CD4-positive, alpha-beta T cell (primary cell): ENCODE measurements at regions not wholly inside any gene's neighbourhood (a gene's known extent, or its start where the extent isn't known, plus 50 kb on each side); places are given as distances from the start of the nearest gene placed in this dataset.

Experiments
- ATAC-seq: fragments of 200-7000 bp; cut with Tn5 transposase; one replicate; pipeline ENCODE4 v1.10.0; 2022; ENCODE audit warnings: mild to moderate bottlenecking; ENCODE audit not compliant: poor library complexity
- CTCF ChIA-PET: fragments of 350-600 bp; sonication (Branson Sonifier 250); formaldehyde crosslinking; loops from one replicate; lab custom pipeline; 2021; ENCODE audit warnings: antibody characterized with exemption, inconsistent platforms; lab: Charles Lee
- POLR2A ChIA-PET: fragments of 350-600 bp; sonication (Branson Sonifier 250); formaldehyde crosslinking; loops from one replicate; lab custom pipeline; 2021; ENCODE audit warnings: antibody characterized with exemption, inconsistent platforms; lab: Charles Lee
- DNase-seq, 14 experiments: peaks; one replicate each; pipeline ENCODE4 v3.0.0-alpha.2; 2013 to 2020; ENCODE audit warnings: mixed read lengths in 2 of 14
- H3K27ac ChIP-seq, 2 donors: one replicate each; pipeline versions ENCODE4 v1.5.1 to v1.7.0; 2013; ENCODE audit warnings: low read length in 2 of 2, low read depth in 1 of 2, mild to moderate bottlenecking in 1 of 2
- H3K27me3 ChIP-seq, 2 experiments: 1 replicate in 1 of 2; 2 replicates in 1 of 2; pipeline versions ENCODE4 v1.6.1 to v1.7.0; 2013; ENCODE audit warnings: low read length in 2 of 2, control low read depth in 1 of 2, mild to moderate bottlenecking in 1 of 2, moderate library complexity in 1 of 2; ENCODE audit not compliant: insufficient read depth in 2 of 2, control insufficient read depth in 1 of 2
- H3K36me3 ChIP-seq: one replicate; pipeline ENCODE4 v1.6.1; 2013; ENCODE audit warnings: low read length, control low read depth; ENCODE audit not compliant: insufficient read depth
- H3K4me1 ChIP-seq: one replicate; pipeline ENCODE4 v1.6.1; 2013; ENCODE audit warnings: low read length, control low read depth; ENCODE audit not compliant: insufficient read depth
- H3K4me3 ChIP-seq: one replicate; pipeline ENCODE4 v1.5.1; 2013; ENCODE audit warnings: mild to moderate bottlenecking, low read length, moderate library complexity
- H3K9me3 ChIP-seq, 2 experiments: 1 replicate in 1 of 2; 2 replicates in 1 of 2; pipeline versions ENCODE4 v1.6.1 to v1.7.0; 2013; ENCODE audit warnings: low read length in 2 of 2, mild to moderate bottlenecking in 2 of 2, control low read depth in 1 of 2, moderate library complexity in 1 of 2; ENCODE audit not compliant: control insufficient read depth in 1 of 2, insufficient read depth in 1 of 2
- H3K27ac Mint-ChIP-seq: one replicate; pipeline ENCODE4 v1.8.0; 2020; ENCODE audit warnings: mixed read lengths
- H3K27me3 Mint-ChIP-seq: one replicate; pipeline ENCODE4 v1.8.0; 2021; ENCODE audit warnings: mixed read lengths
- H3K36me3 Mint-ChIP-seq: one replicate; pipeline ENCODE4 v1.8.0; 2021; ENCODE audit warnings: low read depth, mixed read lengths
- H3K4me1 Mint-ChIP-seq: one replicate; pipeline ENCODE4 v1.8.0; 2021; ENCODE audit warnings: low read depth, mixed read lengths
- H3K4me3 Mint-ChIP-seq: one replicate; pipeline ENCODE4 v1.8.0; 2020; ENCODE audit warnings: mild to moderate bottlenecking, mixed read lengths
- H3K9me3 Mint-ChIP-seq: one replicate; pipeline ENCODE4 v1.8.0; 2020; ENCODE audit warnings: mixed read lengths
- CTCF ChIP-seq: fragments of 200-600 bp; IDR thresholded peaks from one replicate; pipeline ENCODE4 v1.8.0; 2022; ENCODE audit warnings: antibody characterized with exemption, mild to moderate bottlenecking
- intact Hi-C, 2 experiments: fragments of 100-400 bp; cut with DNase I in 1 of 2; cut with micrococcal nuclease in 1 of 2; formaldehyde crosslinking; loops; one replicate each; pipeline versions ENCODE4 v1.15.1 to v1.9.0; 2023 to 2025; cut with DNase I, micrococcal nuclease

- no peak overlapping the region for H3K4me3 Mint-ChIP-seq
- H3K27ac Mint-ChIP-seq = no peak overlapping the region
These were observed 258.4 kb downstream of the CD83 start for GRCh38 chr6:14375930-14376329.

GRCh38 chr6:14379568-14379967 is 262.0 kb downstream of the CD83 start:
- Histone ChIP-seq H3K27ac (no peak overlapping the region), H3K4me1 (peaks cover 6% of the 10 kb centered on the region), H3K4me3 (no peak overlapping the region), H3K36me3 (no peaks in the 10 kb centered on the region), H3K9me3 (no peaks in the 10 kb centered on the region), H3K27me3 (no peaks in the 10 kb centered on the region)
- Mint-ChIP-seq H3K27ac (no peak overlapping the region), H3K4me3 (no peak overlapping the region), H3K27me3 (no peaks in the 10 kb centered on the region), H3K4me1 (peaks cover 18% of the 10 kb centered on the region), H3K36me3 (no peaks in the 10 kb centered on the region), H3K9me3 (peaks cover 3% of the 10 kb centered on the region)
- intact Hi-C loops = no loop called here
- ATAC-seq (no peak), DNase-seq (no peak)
- no peak for TF ChIP-seq CTCF
- POLR2A ChIA-PET = no interaction called here
- CTCF ChIA-PET = no interaction called here

More at GRCh38 chr6:14375930-14376329, 258.4 kb downstream of the CD83 start:
- no peaks in the 10 kb centered on the region for H3K9me3 ChIP-seq
- H3K4me1 Mint-ChIP-seq = peaks cover 30% of the 10 kb centered on the region
- peaks cover 3% of the 10 kb centered on the region for H3K9me3 Mint-ChIP-seq
- no peaks in the 10 kb centered on the region for H3K27me3 ChIP-seq
- intact Hi-C loops = no loop called here
- H3K27ac ChIP-seq = no peak overlapping the region
- no peak for TF ChIP-seq CTCF
- no peaks in the 10 kb centered on the region for H3K36me3 Mint-ChIP-seq
- ChIA-PET POLR2A (no interaction called here), CTCF (no interaction called here)
- DNase-seq = no peak
- no peaks in the 10 kb centered on the region for H3K36me3 ChIP-seq
- peaks cover 6% of the 10 kb centered on the region for H3K4me1 ChIP-seq
- no peak overlapping the region for H3K4me3 ChIP-seq
- no peak for ATAC-seq
- H3K27me3 Mint-ChIP-seq = no peaks in the 10 kb centered on the region

DNA sequence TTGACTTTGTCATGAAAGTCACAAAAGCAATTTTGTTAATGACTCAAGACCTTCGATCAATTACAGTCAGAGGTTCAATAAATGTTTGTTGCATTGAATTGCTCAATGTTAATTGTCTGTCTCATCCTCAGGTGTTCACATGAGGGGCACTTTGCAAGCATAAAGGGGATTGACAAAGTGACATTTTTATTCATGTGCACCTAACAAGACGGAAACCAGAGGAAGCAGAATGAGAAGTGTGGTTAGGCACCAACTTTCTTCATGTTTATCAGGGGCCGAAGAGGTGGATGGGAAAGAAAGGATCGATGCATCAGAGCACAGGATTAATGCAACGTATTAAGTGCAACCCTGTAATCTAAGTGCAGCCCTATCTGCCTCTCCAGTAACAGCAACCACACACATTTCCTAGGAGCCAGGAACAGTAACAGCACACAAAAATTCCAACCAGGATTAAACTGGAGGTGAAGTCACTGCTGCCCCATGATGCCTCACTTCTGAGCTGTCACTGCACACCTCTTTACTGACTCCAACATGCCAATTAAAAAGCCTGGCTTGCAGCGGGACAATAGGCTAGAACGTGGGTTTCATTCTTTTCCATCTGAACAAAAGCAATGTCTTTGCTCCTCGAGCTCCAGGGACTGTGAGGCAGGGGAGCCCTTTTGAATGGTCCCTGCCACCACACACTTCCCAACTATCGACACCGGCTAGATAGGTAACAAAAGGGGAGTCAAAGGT is 262.7 kb downstream of the CD83 start:
- ATAC-seq (no peak), DNase-seq (no peak)
- intact Hi-C loops = no loop called here
- Histone ChIP-seq H3K4me3 (no peak overlapping the region), H3K36me3 (no peaks in the 10 kb centered on the region), H3K9me3 (no peaks in the 10 kb centered on the region), H3K27ac (no peak overlapping the region), H3K4me1 (peaks cover 6% of the 10 kb centered on the region), H3K27me3 (no peaks in the 10 kb centered on the region)
- H3K4me1 Mint-ChIP-seq = peaks cover 18% of the 10 kb centered on the region
- ChIA-PET POLR2A (no interaction called here), CTCF (no interaction called here)
- H3K4me3 Mint-ChIP-seq = no peak overlapping the region
- H3K9me3 Mint-ChIP-seq = peaks cover 3% of the 10 kb centered on the region
- no peaks in the 10 kb centered on the region for H3K36me3 Mint-ChIP-seq
- no peaks in the 10 kb centered on the region for H3K27me3 Mint-ChIP-seq
- no peak for TF ChIP-seq CTCF
- H3K27ac Mint-ChIP-seq = no peak overlapping the region
